ENCODE measurements at regions not wholly inside any gene's neighbourhood (a gene's known extent, or its start where the extent isn't known, plus 50 kb on each side); places are given as distances from the start of the nearest gene placed in this dataset.

- no peaks in the 10 kb centered on the region for H3K27me3 Mint-ChIP-seq (ENCODE audit: low read depth)
- no peak for TF ChIP-seq CTCF (IDR thresholded peaks at IDR 0.05)
- no peak for DNase-seq (ENCODE audit: low spot score)
- no peak overlapping the region for H3K27ac Mint-ChIP-seq (ENCODE audit: unreplicated experiment)
- peaks cover 3% of the 10 kb centered on the region for H3K36me3 Mint-ChIP-seq (ENCODE audit: low read depth)
- H3K9me3 Mint-ChIP-seq (ENCODE audit: low read depth) = peaks cover 16% of the 10 kb centered on the region
- H3K4me3 Mint-ChIP-seq (ENCODE audit: unreplicated experiment) = no peak overlapping the region
- peaks cover 17% of the 10 kb centered on the region for H3K4me1 Mint-ChIP-seq (ENCODE audit: low read depth)
Measured at GRCh38 chr4:129581305-129581704, 485.4 kb downstream of the C4orf33 start.

DNA sequence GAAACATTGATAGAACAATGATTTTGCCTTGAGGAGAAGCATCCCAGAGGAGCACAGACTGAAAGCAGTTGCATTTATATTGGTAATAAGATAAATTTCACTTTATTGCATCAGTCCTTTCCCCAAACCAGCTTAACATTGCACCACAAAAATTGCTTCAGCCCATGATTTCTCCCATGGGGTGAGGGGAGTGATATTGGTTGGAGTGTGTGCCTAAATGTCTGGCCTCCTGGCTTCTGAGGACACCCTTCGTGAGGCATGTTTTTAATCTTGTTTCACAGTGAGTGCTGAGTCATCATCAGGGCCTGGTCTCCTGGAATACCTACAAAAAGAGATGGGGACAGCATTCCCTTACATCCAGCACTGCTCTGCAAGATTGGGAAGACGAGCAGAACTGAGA is 487.9 kb downstream of the C4orf33 start:
- Mint-ChIP-seq H3K36me3 (ENCODE audit: low read depth) (peaks cover 4% of the 10 kb centered on the region), H3K9me3 (ENCODE audit: low read depth) (peaks cover 28% of the 10 kb centered on the region), H3K4me3 (ENCODE audit: unreplicated experiment) (no peak overlapping the region), H3K27ac (ENCODE audit: unreplicated experiment) (peak overlapping the region; percentile 12), H3K27me3 (ENCODE audit: low read depth) (no peaks in the 10 kb centered on the region), H3K4me1 (ENCODE audit: low read depth) (peaks cover 9% of the 10 kb centered on the region)
- TF ChIP-seq CTCF (IDR thresholded peaks at IDR 0.05) = no peak
- DNase-seq (ENCODE audit: low spot score) = no peak

- DNase-seq (ENCODE audit: low spot score) = no peak
- Mint-ChIP-seq H3K4me1 (ENCODE audit: low read depth) (no peaks in the 10 kb centered on the region), H3K27me3 (ENCODE audit: low read depth) (peaks cover 6% of the 10 kb centered on the region), H3K9me3 (ENCODE audit: low read depth) (peaks cover 7% of the 10 kb centered on the region), H3K36me3 (ENCODE audit: low read depth) (no peaks in the 10 kb centered on the region), H3K27ac (ENCODE audit: unreplicated experiment) (no peak overlapping the region), H3K4me3 (ENCODE audit: unreplicated experiment) (no peak overlapping the region)
- TF ChIP-seq CTCF (IDR thresholded peaks at IDR 0.05) = no peak
Measured at GRCh38 chr4:129598582-129598981, 502.6 kb downstream of the C4orf33 start.

DNA sequence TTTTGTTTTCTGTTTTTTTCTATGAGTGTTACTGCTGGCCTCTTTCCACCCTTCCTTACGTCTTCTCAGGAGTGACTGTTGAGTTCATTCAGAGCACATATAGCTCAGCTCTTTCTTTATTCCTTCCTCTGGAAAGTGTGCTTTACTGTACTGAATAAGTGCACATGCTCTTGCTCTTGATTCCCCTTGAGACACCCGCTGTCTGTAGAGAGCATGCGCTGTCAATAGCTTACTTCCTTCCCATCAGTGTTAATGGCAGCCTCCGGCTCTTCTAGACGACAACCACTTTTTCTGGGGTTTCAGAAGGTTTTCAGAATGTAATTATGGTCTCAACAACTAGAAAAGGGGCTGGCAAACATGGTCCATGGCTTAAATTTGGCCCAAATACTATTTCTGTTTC is 504.9 kb downstream of the C4orf33 start:
- DNase-seq (ENCODE audit: low spot score) = no peak
- Mint-ChIP-seq H3K9me3 (ENCODE audit: low read depth) (no peaks in the 10 kb centered on the region), H3K4me1 (ENCODE audit: low read depth) (peaks cover 9% of the 10 kb centered on the region), H3K27ac (ENCODE audit: unreplicated experiment) (no peak overlapping the region), H3K4me3 (ENCODE audit: unreplicated experiment) (no peak overlapping the region), H3K27me3 (ENCODE audit: low read depth) (peaks cover 6% of the 10 kb centered on the region), H3K36me3 (ENCODE audit: low read depth) (no peaks in the 10 kb centered on the region)
- no peak for TF ChIP-seq CTCF (IDR thresholded peaks at IDR 0.05)

GRCh38 chr4:129602447-129602846 is 506.5 kb downstream of the C4orf33 start:
- no peak overlapping the region for H3K27ac Mint-ChIP-seq (ENCODE audit: unreplicated experiment)
- H3K4me3 Mint-ChIP-seq (ENCODE audit: unreplicated experiment) = no peak overlapping the region
- DNase-seq (ENCODE audit: low spot score) = no peak
- H3K9me3 Mint-ChIP-seq (ENCODE audit: low read depth) = no peaks in the 10 kb centered on the region
- peaks cover 9% of the 10 kb centered on the region for H3K4me1 Mint-ChIP-seq (ENCODE audit: low read depth)
- no peak for TF ChIP-seq CTCF (IDR thresholded peaks at IDR 0.05)
- H3K36me3 Mint-ChIP-seq (ENCODE audit: low read depth) = no peaks in the 10 kb centered on the region
- peaks cover 6% of the 10 kb centered on the region for H3K27me3 Mint-ChIP-seq (ENCODE audit: low read depth)

All from chondrocyte (in vitro differentiated cells).